Neural cell (in vitro differentiated cells): ENCODE measurements at regions not wholly inside any gene's neighbourhood (a gene's known extent, or its start where the extent isn't known, plus 50 kb on each side); places are given as distances from the start of the nearest gene placed in this dataset.
"Not testable (repeated sequence)": the region's sequence is repeated elsewhere in the genome, so short reads cannot be mapped to it uniquely, and the experiment has no call there.

Source experiments
- H2AFZ ChIP-seq: fragments of 200-600, 300-800 bp; sonication (generic), shearing (Covaris generic); 2 replicates; pipeline ENCODE4 v1.6.0; 2014; ENCODE audit warnings: low read depth, mild to moderate bottlenecking, antibody characterized with exemption, low read length, moderate library complexity
- H3F3A ChIP-seq: fragments of 200-600 bp; shearing (Covaris generic); 2 replicates; pipeline ENCODE4 v1.6.1; 2016; ENCODE audit warnings: mild to moderate bottlenecking, moderate library complexity, mixed read lengths, antibody characterized with exemption, low read length; ENCODE audit not compliant: insufficient read depth, poor library complexity, severe bottlenecking
- H3K27ac ChIP-seq: fragments of 200-600, 300-800 bp; sonication (generic), shearing (Covaris generic); 2 replicates; pipeline ENCODE4 v1.5.1; 2014; ENCODE audit warnings: mild to moderate bottlenecking, low read length, moderate library complexity
- H3K27me3 ChIP-seq: fragments of 300-800, 200-600 bp; sonication (generic), shearing (Covaris generic); 2 replicates; pipeline ENCODE4 v1.6.0; 2014; ENCODE audit warnings: mild to moderate bottlenecking, low read depth, low read length, moderate library complexity; ENCODE audit not compliant: insufficient read depth
- H3K36me3 ChIP-seq: fragments of 300-800, 200-600 bp; sonication (generic), shearing (Covaris generic); 2 replicates; pipeline ENCODE4 v1.5.1; 2014; ENCODE audit warnings: mild to moderate bottlenecking, antibody characterized with exemption, low read length, moderate library complexity; ENCODE audit not compliant: insufficient read depth
- H3K4me2 ChIP-seq: fragments of 300-800, 200-600 bp; sonication (generic), shearing (Covaris generic); 2 replicates; pipeline ENCODE4 v1.6.0; 2014; ENCODE audit warnings: mild to moderate bottlenecking, low read length
- H3K4me3 ChIP-seq: fragments of 300-800, 200-600 bp; sonication (generic), shearing (Covaris generic); 2 replicates; pipeline ENCODE4 v1.5.1; 2014; ENCODE audit warnings: mild to moderate bottlenecking, low read length, moderate library complexity
- H3K79me2 ChIP-seq: fragments of 200-600 bp; shearing (Covaris generic); replicated peaks from 2 replicates; pipeline ENCODE4 v1.6.0; 2014; ENCODE audit warnings: mild to moderate bottlenecking, low read length, moderate library complexity; ENCODE audit not compliant: insufficient read depth
- H3K9ac ChIP-seq: fragments of 300-800, 200-600 bp; sonication (generic), shearing (Covaris generic); 2 replicates; pipeline ENCODE4 v1.6.1; 2016; ENCODE audit warnings: mild to moderate bottlenecking, low read length, mixed read lengths
- H3K9me2 ChIP-seq: fragments of 200-600 bp; shearing (Covaris generic); 2 replicates; pipeline ENCODE4 v1.6.1; 2016; ENCODE audit warnings: mild to moderate bottlenecking, low read length, mixed read lengths; ENCODE audit not compliant: insufficient read depth
- H3K9me3 ChIP-seq: fragments of 200-600, 300-800 bp; sonication (generic), shearing (Covaris generic); 2 replicates; pipeline ENCODE4 v1.6.1; 2016; ENCODE audit warnings: mild to moderate bottlenecking, mixed run types, low read length, moderate library complexity, mixed read lengths
- H4K20me1 ChIP-seq: fragments of 200-600 bp; shearing (Covaris generic); 2 replicates; pipeline ENCODE4 v1.6.1; 2016; ENCODE audit warnings: mild to moderate bottlenecking, mixed run types; ENCODE audit not compliant: insufficient read depth

DNA sequence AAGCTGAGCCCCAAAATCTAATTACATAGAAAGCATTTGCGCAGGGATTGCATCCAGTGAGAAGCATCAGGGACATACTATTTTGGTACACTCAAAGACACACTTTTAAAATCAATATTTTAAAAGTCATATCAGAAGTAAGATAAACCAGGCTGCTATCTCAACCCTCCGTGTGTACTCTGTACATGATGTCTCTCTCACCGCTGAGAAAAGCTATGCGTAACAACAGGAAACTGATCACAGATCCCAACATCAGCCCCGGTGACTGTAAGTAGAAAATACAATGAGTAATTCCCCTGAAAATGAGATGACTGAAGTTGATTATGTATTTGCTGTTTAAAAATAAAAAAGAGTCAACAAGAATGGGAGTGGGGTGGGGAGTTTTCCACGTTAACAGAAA lies 329.8 kb downstream of the BCL2L11 start:
- H3K9me2 ChIP-seq, H3K4me3 ChIP-seq, H3K79me2 ChIP-seq, H3K9ac ChIP-seq, H2AFZ ChIP-seq, H3K27me3 ChIP-seq, H3K27ac ChIP-seq, H4K20me1 ChIP-seq, H3K4me2 ChIP-seq, H3F3A ChIP-seq, H3K9me3 ChIP-seq, H3K36me3 ChIP-seq: not testable (repeated sequence)

DNA sequence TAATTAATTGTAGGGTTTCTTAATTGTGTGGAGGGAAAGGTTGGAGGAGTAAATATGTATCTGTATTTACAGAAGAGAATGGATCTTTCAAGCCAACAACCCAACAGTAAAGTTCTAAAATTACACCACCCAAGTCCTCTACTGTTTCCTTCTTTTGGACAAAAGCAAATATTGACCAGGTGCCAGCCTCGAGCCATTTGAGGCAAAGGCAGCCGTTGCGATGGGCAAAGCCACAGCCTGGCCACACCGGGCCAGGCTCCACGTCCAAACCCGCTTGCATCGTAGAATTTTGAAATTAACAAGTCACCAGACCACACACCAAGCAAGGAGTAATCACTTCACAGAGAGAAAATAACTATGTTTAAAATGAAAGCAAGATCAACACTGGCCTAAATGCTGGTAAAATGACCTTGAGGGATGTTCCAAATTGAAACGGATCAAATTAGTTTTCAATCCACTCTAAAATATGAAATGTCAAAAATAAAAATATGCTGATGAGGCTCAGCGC lies 331.0 kb downstream of the BCL2L11 start:
- H3K27me3 ChIP-seq, H3K79me2 ChIP-seq, H3K27ac ChIP-seq, H3K9me2 ChIP-seq, H3K36me3 ChIP-seq, H4K20me1 ChIP-seq, H3K9ac ChIP-seq, H2AFZ ChIP-seq, H3K9me3 ChIP-seq, H3K4me3 ChIP-seq, H3F3A ChIP-seq, H3K4me2 ChIP-seq: not testable (repeated sequence)

- not testable (repeated sequence) for H3F3A ChIP-seq, H3K4me3 ChIP-seq, H3K27me3 ChIP-seq, H4K20me1 ChIP-seq, H3K9ac ChIP-seq, H3K27ac ChIP-seq, H3K4me2 ChIP-seq, H2AFZ ChIP-seq, H3K9me2 ChIP-seq, H3K79me2 ChIP-seq, H3K9me3 ChIP-seq, H3K36me3 ChIP-seq
Measured at GRCh38 chr2:111452208-111452607, 331.5 kb downstream of the BCL2L11 start.

DNA sequence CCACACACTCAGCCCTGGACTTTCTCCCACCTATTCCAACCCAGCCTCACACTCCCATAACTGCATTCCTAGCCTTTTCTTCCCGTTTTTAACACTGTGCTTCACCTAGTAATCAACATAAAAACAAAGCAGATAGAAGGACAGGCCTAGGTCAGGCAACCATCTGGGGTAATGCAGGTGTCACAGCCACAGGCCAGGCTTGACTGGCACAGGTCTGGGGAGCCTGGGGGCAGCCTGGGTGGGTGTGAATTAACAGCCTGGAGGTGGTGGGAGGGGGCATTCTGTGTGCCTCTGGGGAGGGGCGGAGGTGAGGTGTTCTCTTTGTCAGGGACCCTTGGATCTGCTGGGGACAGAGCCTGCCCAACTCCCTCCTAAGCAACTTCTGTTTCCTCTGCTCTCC lies 332.6 kb downstream of the BCL2L11 start:
- not testable (repeated sequence) for H3K4me3 ChIP-seq, H3K9ac ChIP-seq, H3K4me2 ChIP-seq, H3K9me3 ChIP-seq, H3K27ac ChIP-seq, H3F3A ChIP-seq, H3K79me2 ChIP-seq, H3K36me3 ChIP-seq, H2AFZ ChIP-seq, H3K9me2 ChIP-seq, H3K27me3 ChIP-seq, H4K20me1 ChIP-seq

- H3K9ac ChIP-seq, H4K20me1 ChIP-seq, H2AFZ ChIP-seq, H3F3A ChIP-seq, H3K36me3 ChIP-seq, H3K9me3 ChIP-seq, H3K79me2 ChIP-seq, H3K27ac ChIP-seq, H3K9me2 ChIP-seq, H3K27me3 ChIP-seq, H3K4me3 ChIP-seq, H3K4me2 ChIP-seq: not testable (repeated sequence)
Measured at GRCh38 chr2:111453816-111454215, 333.1 kb downstream of the BCL2L11 start.

GRCh38 chr2:111454404-111454803 lies 333.7 kb downstream of the BCL2L11 start:
- not testable (repeated sequence) for H3K9me2 ChIP-seq, H3K9me3 ChIP-seq, H3K27ac ChIP-seq, H3K27me3 ChIP-seq, H4K20me1 ChIP-seq, H3K36me3 ChIP-seq, H3K79me2 ChIP-seq, H3K4me2 ChIP-seq, H2AFZ ChIP-seq, H3K9ac ChIP-seq, H3F3A ChIP-seq, H3K4me3 ChIP-seq

GRCh38 chr2:111455016-111456015 lies 334.6 kb downstream of the BCL2L11 start:
- not testable (repeated sequence) for H3K36me3 ChIP-seq, H2AFZ ChIP-seq, H3K27me3 ChIP-seq, H3F3A ChIP-seq, H3K27ac ChIP-seq, H3K79me2 ChIP-seq, H3K9me3 ChIP-seq, H3K9me2 ChIP-seq, H3K9ac ChIP-seq, H4K20me1 ChIP-seq, H3K4me2 ChIP-seq, H3K4me3 ChIP-seq

DNA sequence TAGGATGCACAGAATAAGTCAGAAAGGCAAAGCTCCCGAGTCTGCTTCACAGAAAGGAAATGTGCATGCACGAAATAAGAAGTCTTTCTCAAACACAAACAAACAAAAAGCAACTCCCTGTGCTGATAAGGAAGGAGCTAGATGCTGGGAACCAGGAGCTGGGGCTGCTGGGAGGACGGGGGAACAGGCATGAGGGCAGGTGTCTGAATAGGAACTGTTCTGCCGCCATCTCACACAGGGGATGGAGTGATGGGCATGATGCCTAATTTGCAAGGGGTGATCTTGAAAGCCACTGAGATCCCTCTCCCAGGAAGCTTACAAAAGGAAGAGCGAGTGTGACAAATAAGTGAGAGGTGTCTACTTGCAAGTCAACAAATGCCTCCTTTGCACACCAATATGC lies 336.5 kb downstream of the BCL2L11 start:
- not testable (repeated sequence) for H3K79me2 ChIP-seq, H3K4me3 ChIP-seq, H3K9me3 ChIP-seq, H3K4me2 ChIP-seq, H3K9me2 ChIP-seq, H3K27ac ChIP-seq, H3K36me3 ChIP-seq, H3F3A ChIP-seq, H3K27me3 ChIP-seq, H2AFZ ChIP-seq, H4K20me1 ChIP-seq, H3K9ac ChIP-seq
